ENCODE measurements at regions not wholly inside any gene's neighbourhood (a gene's known extent, or its start where the extent isn't known, plus 50 kb on each side); places are given as distances from the start of the nearest gene placed in this dataset.

- no peak for TF ChIP-seq POLR2A (IDR thresholded peaks at IDR 0.05; ENCODE audit: borderline replicate concordance, extremely low read depth, insufficient read depth, insufficient read length)
- TF ChIP-seq CTCF (IDR thresholded peaks at IDR 0.05 in 2 of 3, conservative IDR thresholded peaks at IDR 0.05 in 1 of 3; ENCODE audit: borderline replicate concordance in 1 of 3, insufficient read depth in 1 of 3, low read depth in 2 of 3, low read length in 2 of 3), result no peak
- no peak for TF ChIP-seq REST (IDR thresholded peaks at IDR 0.05; ENCODE audit: low read depth)
Measured at GRCh38 chr12:118495296-118495695, 118.9 kb downstream of the SUDS3 start.

Data from HCT116 (cell line).